H9 (cell line): ENCODE measurements at regions not wholly inside any gene's neighbourhood (a gene's known extent, or its start where the extent isn't known, plus 50 kb on each side); places are given as distances from the start of the nearest gene placed in this dataset.

Source experiments
- DNase-seq: peaks from one replicate; pipeline ENCODE4 v3.0.0-alpha.2; 2017
- H2AFZ ChIP-seq: one replicate; pipeline ENCODE4 v1.6.1; 2013; ENCODE audit warnings: mild to moderate bottlenecking, low read length, control low read depth, moderate library complexity
- H2AK5ac ChIP-seq: 2 replicates; pipeline ENCODE4 v1.6.1; 2013; ENCODE audit warnings: low read length, control low read depth, mixed read lengths; ENCODE audit not compliant: insufficient read length
- H2BK120ac ChIP-seq: one replicate; pipeline ENCODE4 v1.6.1; 2013; ENCODE audit warnings: low read depth, mild to moderate bottlenecking, low read length, control low read depth, inconsistent platforms; ENCODE audit not compliant: poor library complexity, severe bottlenecking
- H2BK12ac ChIP-seq: 2 replicates; pipeline ENCODE4 v1.6.1; 2013; ENCODE audit warnings: low read length, control low read depth, mixed read lengths, low read depth; ENCODE audit not compliant: insufficient read length
- H2BK15ac ChIP-seq: 2 replicates; pipeline ENCODE4 v1.6.1; 2013; ENCODE audit warnings: low read depth, low read length, control low read depth
- H2BK20ac ChIP-seq: one replicate; pipeline ENCODE4 v1.6.1; 2013; ENCODE audit warnings: low read depth, mild to moderate bottlenecking, low read length, control low read depth, inconsistent platforms; ENCODE audit not compliant: poor library complexity, severe bottlenecking
- H2BK5ac ChIP-seq: 2 replicates; pipeline ENCODE4 v1.6.1; 2013; ENCODE audit warnings: low read length, control low read depth, mixed read lengths; ENCODE audit not compliant: insufficient read length
- H3K14ac ChIP-seq: 2 replicates; pipeline ENCODE4 v1.6.1; 2013; ENCODE audit warnings: low read length, control low read depth; ENCODE audit not compliant: insufficient read depth
- H3K18ac ChIP-seq: 2 replicates; pipeline ENCODE4 v1.6.1; 2013; ENCODE audit warnings: low read depth, mild to moderate bottlenecking, mixed read lengths, low read length, control low read depth; ENCODE audit not compliant: insufficient read length
- H3K23ac ChIP-seq: 2 replicates; pipeline ENCODE4 v1.6.1; 2013; ENCODE audit warnings: low read length, control low read depth, mixed read lengths, low read depth; ENCODE audit not compliant: insufficient read length
- H3K23me2 ChIP-seq: 2 replicates; pipeline ENCODE4 v1.6.1; 2013; ENCODE audit warnings: low read depth, mild to moderate bottlenecking, mixed read lengths, low read length, control low read depth; ENCODE audit not compliant: insufficient read length, poor library complexity, severe bottlenecking
- H3K27ac ChIP-seq: 2 replicates; pipeline ENCODE4 v1.5.1; 2013; ENCODE audit warnings: low read length, control low read depth, mixed read lengths, low read depth; ENCODE audit not compliant: insufficient read length
- H3K27me3 ChIP-seq: 2 replicates; pipeline ENCODE4 v1.6.1; 2013; ENCODE audit warnings: low read length, control low read depth, inconsistent platforms; ENCODE audit not compliant: insufficient read depth
- H3K4ac ChIP-seq: 2 replicates; pipeline ENCODE4 v1.6.1; 2013; ENCODE audit warnings: low read depth, mild to moderate bottlenecking, control low read depth, inconsistent platforms, low read length, moderate library complexity
- H3K4me1 ChIP-seq: 2 replicates; pipeline ENCODE4 v1.6.1; 2013; ENCODE audit warnings: low read length, control low read depth, inconsistent platforms; ENCODE audit not compliant: insufficient read depth
- H3K4me2 ChIP-seq: 2 replicates; pipeline ENCODE4 v1.6.1; 2013; ENCODE audit warnings: low read length, control low read depth, mixed read lengths; ENCODE audit not compliant: insufficient read length, insufficient read depth
- H3K56ac ChIP-seq: 2 replicates; pipeline ENCODE4 v1.6.1; 2013; ENCODE audit warnings: low read depth, mild to moderate bottlenecking, mixed read lengths, low read length, control low read depth; ENCODE audit not compliant: insufficient read length
- H3K79me1 ChIP-seq: 2 replicates; pipeline ENCODE4 v1.6.1; 2013; ENCODE audit warnings: low read depth, mild to moderate bottlenecking, moderate library complexity, low read length, control low read depth, inconsistent platforms; ENCODE audit not compliant: insufficient read depth, poor library complexity, severe bottlenecking
- H3K79me2 ChIP-seq: 2 replicates; pipeline ENCODE4 v1.6.1; 2013; ENCODE audit warnings: low read length, control low read depth, inconsistent platforms; ENCODE audit not compliant: insufficient read depth
- H3K9ac ChIP-seq: 2 replicates; pipeline ENCODE4 v1.6.1; 2013; ENCODE audit warnings: low read length, control low read depth, mixed read lengths; ENCODE audit not compliant: insufficient read length; ENCODE audit errors: extremely low read depth
- H3K9me3 ChIP-seq: one replicate; pipeline ENCODE4 v1.6.1; 2013; ENCODE audit warnings: low read depth, low read length, inconsistent platforms; ENCODE audit not compliant: control insufficient read depth
- H3T11ph ChIP-seq: one replicate; pipeline ENCODE4 v1.6.1; 2013; ENCODE audit warnings: mild to moderate bottlenecking, low read length, control low read depth, inconsistent platforms
- H4K20me1 ChIP-seq: one replicate; pipeline ENCODE4 v1.6.1; 2013; ENCODE audit not compliant: control insufficient read depth, insufficient read length, insufficient read depth
- H4K5ac ChIP-seq: 2 replicates; pipeline ENCODE4 v1.6.1; 2013; ENCODE audit warnings: low read depth, mild to moderate bottlenecking, mixed read lengths, low read length, control low read depth; ENCODE audit not compliant: insufficient read length
- H4K8ac ChIP-seq: replicated peaks from 2 replicates; pipeline ENCODE4 v1.6.1; 2013; ENCODE audit warnings: low read length, control low read depth, mixed read lengths, low read depth; ENCODE audit not compliant: insufficient read length
- H4K91ac ChIP-seq: 2 replicates; pipeline ENCODE4 v1.6.1; 2013; ENCODE audit warnings: low read depth, mild to moderate bottlenecking, moderate library complexity, mixed read lengths, low read length, control low read depth; ENCODE audit not compliant: insufficient read length
- H3K27ac Mint-ChIP-seq, 3 experiments: 2 replicates in 2 of 3; 3 replicates in 1 of 3; pipeline ENCODE4 v1.8.0; 2020 to 2021; ENCODE audit warnings: mixed read lengths in 3 of 3, mild to moderate bottlenecking in 1 of 3, moderate library complexity in 1 of 3
- H3K27me3 Mint-ChIP-seq: 2 replicates; pipeline ENCODE4 v1.8.0; 2021; ENCODE audit warnings: low read depth, mild to moderate bottlenecking, moderate library complexity, mixed read lengths
- H3K36me3 Mint-ChIP-seq, 3 experiments: 2 replicates in 2 of 3; 3 replicates in 1 of 3; pipeline ENCODE4 v1.8.0; 2020 to 2021; ENCODE audit warnings: low read depth in 3 of 3, mixed read lengths in 3 of 3; ENCODE audit not compliant: insufficient read depth in 1 of 3
- H3K4me1 Mint-ChIP-seq, 2 experiments: 2 replicates each; pipeline ENCODE4 v1.8.0; 2020; ENCODE audit warnings: mixed read lengths in 2 of 2
- H3K4me3 Mint-ChIP-seq, 2 experiments: 2 replicates in 1 of 2; 3 replicates in 1 of 2; pipeline ENCODE4 v1.8.0; 2020 to 2021; ENCODE audit warnings: mild to moderate bottlenecking in 2 of 2, mixed read lengths in 2 of 2, moderate library complexity in 1 of 2
- H3K9me3 Mint-ChIP-seq, 2 experiments: 2 replicates in 1 of 2; 3 replicates in 1 of 2; pipeline ENCODE4 v1.8.0; 2020; ENCODE audit warnings: mild to moderate bottlenecking in 2 of 2, mixed read lengths in 2 of 2, moderate library complexity in 1 of 2
- WGBS: extraction: QIAGEN DNeasy Blood & Tissue Kit; methylation state at CpG from one replicate; pipeline ENCODE4 v1.1.7; 2013; ENCODE audit warnings: missing lambda C conversion rate, low lambda C conversion rate, mixed read lengths; ENCODE audit not compliant: insufficient read length; ENCODE audit errors: extremely low coverage; 5-methylcytosine and 5-hydroxymethylcytosine counted together
- TF ChIP-seq, protein P1 (sequence below): fragments of 200-600 bp; sonication (generic); conservative IDR thresholded peaks from 3 replicates; pipeline ENCODE4 v1.8.0; 2021; ENCODE audit warnings: antibody characterized with exemption, mild to moderate bottlenecking

DNA sequence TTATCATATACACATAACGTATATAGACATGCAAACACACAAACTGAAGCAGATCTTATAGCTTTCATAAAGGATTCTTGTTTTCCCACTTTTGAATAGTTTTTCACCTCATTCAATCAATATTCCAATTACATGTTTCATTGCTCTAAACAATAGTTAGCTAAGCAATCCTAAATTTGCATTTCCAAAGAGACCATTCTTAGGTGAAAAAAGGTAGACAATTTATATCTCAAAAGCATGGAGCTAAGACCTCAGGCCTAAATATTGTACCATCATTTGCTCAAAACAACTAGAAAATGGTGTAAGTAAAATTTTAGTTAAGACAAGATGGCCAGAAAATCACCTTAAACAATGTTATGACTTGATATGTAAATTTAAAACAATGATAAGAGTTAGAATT lies 1148.5 kb upstream of the DIAPH2 start:
- no peaks in the 10 kb centered on the region; a peak in 1 of 5 replicates for H3K9me3 Mint-ChIP-seq
- Histone ChIP-seq H2BK5ac (no peak overlapping the region), H2BK12ac (no peak overlapping the region), H3K18ac (no peak overlapping the region), H4K91ac (no peak overlapping the region), H3T11ph (no peak overlapping the region), H3K4ac (no peak overlapping the region), H2BK120ac (no peak overlapping the region), H2AK5ac (no peak overlapping the region), H4K5ac (no peak overlapping the region), H3K23me2 (no peaks in the 10 kb centered on the region), H3K9me3 (no peaks in the 10 kb centered on the region), H3K79me2 (no peaks in the 10 kb centered on the region), H3K23ac (no peak overlapping the region), H4K8ac (no peak overlapping the region), H2BK15ac (no peak overlapping the region), H4K20me1 (no peaks in the 10 kb centered on the region), H2BK20ac (no peak overlapping the region), H3K4me2 (no peak overlapping the region), H2AFZ (no peak overlapping the region), H3K9ac (no peak overlapping the region), H3K14ac (no peak overlapping the region), H3K27me3 (no peaks in the 10 kb centered on the region), H3K27ac (no peak overlapping the region), H3K79me1 (no peaks in the 10 kb centered on the region), H3K56ac (no peak overlapping the region), H3K4me1 (no peaks in the 10 kb centered on the region)
- no CpG with 5 or more reads among the region's 1 CpG for WGBS
- H3K27me3 Mint-ChIP-seq, result no peaks in the 10 kb centered on the region
- TF ChIP-seq, protein P1, sequence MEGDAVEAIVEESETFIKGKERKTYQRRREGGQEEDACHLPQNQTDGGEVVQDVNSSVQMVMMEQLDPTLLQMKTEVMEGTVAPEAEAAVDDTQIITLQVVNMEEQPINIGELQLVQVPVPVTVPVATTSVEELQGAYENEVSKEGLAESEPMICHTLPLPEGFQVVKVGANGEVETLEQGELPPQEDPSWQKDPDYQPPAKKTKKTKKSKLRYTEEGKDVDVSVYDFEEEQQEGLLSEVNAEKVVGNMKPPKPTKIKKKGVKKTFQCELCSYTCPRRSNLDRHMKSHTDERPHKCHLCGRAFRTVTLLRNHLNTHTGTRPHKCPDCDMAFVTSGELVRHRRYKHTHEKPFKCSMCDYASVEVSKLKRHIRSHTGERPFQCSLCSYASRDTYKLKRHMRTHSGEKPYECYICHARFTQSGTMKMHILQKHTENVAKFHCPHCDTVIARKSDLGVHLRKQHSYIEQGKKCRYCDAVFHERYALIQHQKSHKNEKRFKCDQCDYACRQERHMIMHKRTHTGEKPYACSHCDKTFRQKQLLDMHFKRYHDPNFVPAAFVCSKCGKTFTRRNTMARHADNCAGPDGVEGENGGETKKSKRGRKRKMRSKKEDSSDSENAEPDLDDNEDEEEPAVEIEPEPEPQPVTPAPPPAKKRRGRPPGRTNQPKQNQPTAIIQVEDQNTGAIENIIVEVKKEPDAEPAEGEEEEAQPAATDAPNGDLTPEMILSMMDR, result no peak
- H3K4me1 Mint-ChIP-seq, result peaks cover 34 to 42% of the 10 kb centered on the region in 2 experiments
- no peaks in the 10 kb centered on the region for H3K36me3 Mint-ChIP-seq
- no peak overlapping the region for H3K27ac Mint-ChIP-seq
- no peak for DNase-seq
- H3K4me3 Mint-ChIP-seq, result no peak overlapping the region
